NB4 (cell line): ENCODE measurements at regions not wholly inside any gene's neighbourhood (a gene's known extent, or its start where the extent isn't known, plus 50 kb on each side); places are given as distances from the start of the nearest gene placed in this dataset.

Experiments
- POLR2A ChIP-seq: IDR thresholded peaks from 2 replicates; pipeline ENCODE4 v1.6.1; 2011; ENCODE audit warnings: mild to moderate bottlenecking; ENCODE audit not compliant: insufficient read length; ENCODE audit errors: extremely low read depth
- TF ChIP-seq, protein P1 (sequence below): IDR thresholded peaks from one replicate; pipeline ENCODE4 v1.5.1; 2012; ENCODE audit warnings: low read depth, low read length

DNA sequence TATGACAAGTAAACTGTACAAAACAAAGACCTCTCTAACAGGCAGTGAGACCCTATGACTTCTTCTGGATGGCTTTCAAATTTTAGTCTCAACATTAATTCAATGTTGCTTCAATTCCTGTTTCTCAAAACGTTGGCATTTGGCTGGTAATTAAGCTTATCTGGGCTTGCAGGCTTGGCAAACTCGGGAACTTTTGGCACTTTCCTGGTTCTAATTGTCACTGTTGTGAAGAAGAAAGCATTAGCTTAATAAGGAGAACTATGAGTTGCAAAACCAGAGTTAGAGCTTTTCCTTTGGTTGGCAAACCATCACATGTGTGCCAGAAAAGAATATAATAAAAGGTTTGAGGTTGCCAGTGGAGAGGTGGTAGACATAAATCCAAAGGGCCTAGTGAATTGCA, 698.3 kb downstream of the LRRIQ3 start:
- TF ChIP-seq POLR2A = no peak
- TF ChIP-seq, protein P1, sequence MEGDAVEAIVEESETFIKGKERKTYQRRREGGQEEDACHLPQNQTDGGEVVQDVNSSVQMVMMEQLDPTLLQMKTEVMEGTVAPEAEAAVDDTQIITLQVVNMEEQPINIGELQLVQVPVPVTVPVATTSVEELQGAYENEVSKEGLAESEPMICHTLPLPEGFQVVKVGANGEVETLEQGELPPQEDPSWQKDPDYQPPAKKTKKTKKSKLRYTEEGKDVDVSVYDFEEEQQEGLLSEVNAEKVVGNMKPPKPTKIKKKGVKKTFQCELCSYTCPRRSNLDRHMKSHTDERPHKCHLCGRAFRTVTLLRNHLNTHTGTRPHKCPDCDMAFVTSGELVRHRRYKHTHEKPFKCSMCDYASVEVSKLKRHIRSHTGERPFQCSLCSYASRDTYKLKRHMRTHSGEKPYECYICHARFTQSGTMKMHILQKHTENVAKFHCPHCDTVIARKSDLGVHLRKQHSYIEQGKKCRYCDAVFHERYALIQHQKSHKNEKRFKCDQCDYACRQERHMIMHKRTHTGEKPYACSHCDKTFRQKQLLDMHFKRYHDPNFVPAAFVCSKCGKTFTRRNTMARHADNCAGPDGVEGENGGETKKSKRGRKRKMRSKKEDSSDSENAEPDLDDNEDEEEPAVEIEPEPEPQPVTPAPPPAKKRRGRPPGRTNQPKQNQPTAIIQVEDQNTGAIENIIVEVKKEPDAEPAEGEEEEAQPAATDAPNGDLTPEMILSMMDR = no peak
